Daoy (cell line): ENCODE measurements at regions not wholly inside any gene's neighbourhood (a gene's known extent, or its start where the extent isn't known, plus 50 kb on each side); places are given as distances from the start of the nearest gene placed in this dataset.
"Not testable (repeated sequence)": the region's sequence is repeated elsewhere in the genome, so short reads cannot be mapped to it uniquely, and the experiment has no call there.

ENCODE experiments used
- DNase-seq: peaks from one replicate; pipeline ENCODE4 v3.0.0-alpha.2; 2015; ENCODE audit warnings: low read depth

GRCh38 chr14:25699981-25700380 lies 650.0 kb upstream of the STXBP6 start:
- no peak for DNase-seq

GRCh38 chr14:25698111-25698510 lies 648.2 kb upstream of the STXBP6 start:
- no peak for DNase-seq

DNA sequence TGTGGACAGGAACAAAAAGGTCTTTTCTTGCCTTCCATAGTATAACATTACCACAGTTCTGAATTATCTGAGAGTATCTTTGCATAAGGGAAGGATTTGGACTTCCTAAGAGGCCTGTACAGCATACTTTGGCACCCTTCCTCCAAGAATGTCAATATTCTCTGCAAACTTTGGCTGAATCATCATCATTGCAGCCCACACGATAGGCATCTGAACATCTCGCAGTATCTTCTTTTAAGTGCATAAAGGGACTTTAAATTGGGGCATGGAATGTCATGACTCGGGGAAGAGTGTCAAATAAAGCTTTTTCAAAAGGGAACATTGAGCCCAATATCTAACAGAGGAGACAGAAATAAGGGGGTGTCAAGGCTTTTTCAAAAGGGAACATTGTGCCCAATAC lies 646.2 kb upstream of the STXBP6 start:
- DNase-seq: no peak

GRCh38 chr14:25685004-25685403 lies 635.1 kb upstream of the STXBP6 start:
- DNase-seq: no peak

DNA sequence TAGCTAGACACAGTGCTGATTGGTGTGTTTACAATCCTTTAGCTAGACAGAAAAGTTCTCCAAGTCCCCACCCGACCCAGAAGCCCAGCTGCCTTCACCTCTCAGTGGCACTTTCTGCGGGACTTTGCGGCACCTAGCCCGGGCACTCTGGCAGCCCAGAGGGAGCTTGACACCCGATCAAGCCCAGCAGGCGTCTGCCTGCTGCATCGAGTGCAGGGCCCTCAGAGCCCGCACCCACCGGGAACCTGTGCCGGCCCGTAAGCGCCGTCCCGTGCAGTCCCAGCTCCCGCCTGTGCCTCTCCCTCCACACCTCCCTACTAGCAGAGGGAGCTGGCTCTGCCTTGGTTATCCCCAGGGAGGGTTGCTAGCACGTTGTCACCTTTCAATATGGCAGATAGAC lies 631.0 kb upstream of the STXBP6 start:
- DNase-seq: no peak

DNA sequence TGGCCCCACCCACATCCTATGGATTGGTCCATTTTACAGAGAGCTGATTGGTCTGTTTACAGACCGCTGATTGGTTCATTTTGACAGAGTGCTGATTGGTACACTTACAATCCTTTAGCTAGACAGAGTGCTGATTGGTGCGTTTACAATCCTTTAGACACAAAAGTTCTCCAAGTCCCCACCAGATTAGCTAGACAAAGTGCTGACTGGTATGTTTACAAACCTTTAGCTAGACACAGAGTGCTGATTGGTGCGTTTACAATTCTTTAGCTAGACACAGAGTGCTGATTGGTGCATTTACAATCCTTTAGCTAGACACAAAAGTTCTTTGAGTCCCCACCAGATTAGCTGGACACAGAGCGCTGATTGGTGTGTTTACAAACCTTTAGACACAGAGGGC lies 630.6 kb upstream of the STXBP6 start:
- not testable (repeated sequence) for DNase-seq

- DNase-seq: no peak
Observed at GRCh38 chr14:25677111-25677510, 627.2 kb upstream of the STXBP6 start.

GRCh38 chr14:25667387-25667786 lies 617.4 kb upstream of the STXBP6 start:
- DNase-seq: no peak

DNA sequence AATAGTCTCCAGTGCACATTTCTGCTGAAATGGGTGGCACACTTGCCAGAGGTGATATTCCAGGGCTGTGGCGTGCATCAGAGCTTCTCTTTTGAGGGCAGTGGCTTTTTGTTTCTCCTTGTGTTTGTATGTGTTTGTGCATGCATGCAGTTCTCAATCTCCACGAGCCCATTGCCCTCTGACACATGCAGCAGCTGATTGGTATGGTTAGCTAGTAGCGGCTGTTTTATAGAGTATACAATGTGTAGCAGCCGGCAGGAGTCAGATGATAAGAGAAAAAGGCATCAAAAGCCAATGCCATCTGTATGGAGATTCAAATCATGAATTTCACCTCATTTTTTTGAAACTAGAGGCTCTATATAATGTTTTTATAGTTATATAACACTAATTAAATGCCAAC lies 616.9 kb upstream of the STXBP6 start:
- no peak for DNase-seq

DNA sequence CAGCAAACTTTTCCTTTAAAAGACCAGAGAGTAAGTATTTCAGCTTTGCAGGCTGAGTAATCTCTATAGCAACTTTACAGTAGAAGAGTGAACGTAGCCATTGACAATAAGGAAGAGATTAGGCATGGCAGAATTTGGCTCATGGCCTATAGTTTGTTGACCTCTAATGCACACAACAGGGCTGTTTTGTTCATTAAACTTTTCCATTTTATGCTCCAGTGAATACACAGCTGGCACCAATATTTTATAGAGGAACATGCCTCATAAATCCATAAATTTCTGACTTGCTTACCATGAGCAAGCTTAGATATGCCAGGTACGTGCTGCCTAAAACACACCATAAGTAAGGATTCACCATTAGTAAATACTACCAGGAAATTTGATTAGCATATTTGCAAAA lies 609.0 kb upstream of the STXBP6 start:
- no peak for DNase-seq

DNA sequence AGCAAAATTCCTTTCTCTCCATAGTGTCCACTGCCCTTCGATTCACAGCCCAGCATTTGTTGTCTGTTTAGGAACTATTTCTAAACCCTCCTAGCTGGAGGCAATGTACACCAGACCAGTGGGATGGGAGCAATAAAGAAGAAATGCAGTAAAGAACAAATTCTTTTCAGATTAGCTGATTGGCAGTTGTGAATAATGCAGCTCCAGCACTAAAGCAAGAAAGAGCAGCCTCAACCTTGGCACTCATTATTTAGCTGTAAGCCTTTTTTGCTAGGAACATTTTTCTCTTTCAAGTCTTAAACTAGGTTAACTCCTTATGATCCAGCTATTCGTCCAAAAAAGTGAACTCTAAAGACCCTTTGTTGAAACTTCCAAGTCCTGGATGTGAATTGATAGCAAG lies 580.5 kb upstream of the STXBP6 start:
- no peak for DNase-seq

DNA sequence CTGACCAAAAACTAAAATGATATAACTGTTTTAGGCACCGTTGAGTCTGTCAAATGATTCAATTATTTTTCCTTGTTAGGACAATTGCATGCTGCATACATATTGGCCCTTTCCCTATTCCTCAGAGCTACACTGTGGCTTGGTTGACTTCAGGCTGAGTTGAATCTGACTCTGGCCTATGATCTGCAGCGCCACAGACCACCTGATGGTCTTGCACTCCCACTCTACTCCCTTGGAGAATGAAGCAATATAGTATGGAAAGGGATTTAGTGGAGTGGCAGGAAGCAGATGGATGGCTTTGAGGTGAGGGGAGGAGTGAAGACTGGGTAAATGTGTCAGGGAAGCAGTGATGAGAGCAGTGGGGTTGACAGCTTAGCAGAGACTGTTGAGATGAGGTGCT lies 579.0 kb upstream of the STXBP6 start:
- no peak for DNase-seq

DNA sequence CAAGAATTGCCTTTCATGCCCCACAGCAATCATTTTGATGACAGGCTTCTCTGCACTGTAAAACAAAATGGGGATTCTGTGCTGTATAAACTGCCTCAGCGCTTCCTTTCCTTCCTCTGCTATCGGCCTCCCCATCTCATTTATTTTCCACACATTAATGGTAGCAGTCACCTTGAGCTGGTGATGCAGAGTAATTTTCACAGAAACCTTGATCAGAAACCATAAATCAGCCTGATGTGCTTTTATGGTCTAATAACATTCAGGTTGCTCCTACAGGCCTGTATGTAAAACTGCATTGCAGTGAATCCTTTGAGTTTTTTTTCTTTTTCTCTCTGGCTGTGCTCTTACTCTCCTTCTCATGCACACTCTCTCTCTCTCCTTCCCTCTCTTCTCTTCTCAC lies 578.4 kb upstream of the STXBP6 start:
- no peak for DNase-seq

GRCh38 chr14:25626986-25627385 lies 577.0 kb upstream of the STXBP6 start:
- DNase-seq: no peak

GRCh38 chr14:25622763-25623162 lies 572.8 kb upstream of the STXBP6 start:
- DNase-seq: no peak

GRCh38 chr14:25620515-25620914 lies 570.6 kb upstream of the STXBP6 start:
- DNase-seq: no peak

GRCh38 chr14:25615174-25615573 lies 565.2 kb upstream of the STXBP6 start:
- DNase-seq: no peak

- no peak for DNase-seq
Observed at GRCh38 chr14:25607192-25607591, 557.2 kb upstream of the STXBP6 start.

- DNase-seq: no peak
Observed at GRCh38 chr14:25602106-25602505, 552.2 kb upstream of the STXBP6 start.

GRCh38 chr14:25588751-25589150 lies 538.8 kb upstream of the STXBP6 start:
- no peak for DNase-seq

DNA sequence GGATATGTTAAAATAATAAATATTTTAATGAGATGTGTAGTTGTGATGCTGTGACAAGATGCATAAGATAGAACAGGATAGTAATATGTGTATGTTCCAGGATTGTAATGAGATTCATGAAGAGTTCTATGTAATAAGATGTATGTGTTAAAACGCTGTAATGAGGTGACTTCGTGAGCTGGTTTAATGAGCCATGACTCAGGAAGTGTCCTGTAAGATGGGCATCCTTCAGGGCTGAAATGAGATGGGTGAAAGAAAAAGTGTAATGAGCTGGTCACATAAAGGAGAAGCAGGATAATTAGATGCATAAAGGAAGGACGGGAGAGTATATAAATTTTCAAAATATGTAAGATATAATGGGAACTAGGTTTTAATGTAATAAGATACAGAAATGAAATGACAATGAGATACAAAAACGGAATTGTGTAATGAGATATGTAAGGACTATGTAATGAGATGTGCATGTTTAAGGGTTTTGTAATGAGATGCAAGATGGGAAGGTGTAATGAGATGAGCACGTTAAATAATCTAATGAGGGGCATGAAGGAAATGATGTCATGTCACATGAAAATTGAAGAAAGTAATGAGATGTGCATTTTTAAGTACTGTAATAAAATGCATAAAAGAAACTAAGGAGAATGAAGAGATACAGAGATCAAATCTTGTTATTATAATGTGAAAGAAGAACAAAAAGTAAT lies 524.8 kb upstream of the STXBP6 start:
- no peak for DNase-seq

DNA sequence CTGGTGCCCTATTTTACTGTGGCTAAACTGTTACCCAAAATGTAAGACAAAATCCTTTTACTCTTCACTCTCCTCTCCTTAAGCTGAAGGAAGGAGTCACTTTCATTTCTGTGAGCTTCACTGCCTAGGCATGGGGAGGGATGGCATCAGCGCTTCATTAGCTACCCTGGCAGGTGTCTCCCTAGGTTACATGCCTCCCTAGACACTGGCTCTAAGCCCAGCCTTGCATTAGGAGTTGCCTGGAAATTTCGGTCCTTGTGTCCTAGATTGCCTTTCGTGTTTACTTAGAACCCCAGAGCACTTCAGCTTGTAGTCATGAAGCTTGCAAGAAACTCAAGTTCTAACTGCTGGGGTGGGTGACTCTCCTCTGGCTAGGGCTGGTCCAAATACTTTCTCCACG lies 520.5 kb upstream of the STXBP6 start:
- no peak for DNase-seq

DNA sequence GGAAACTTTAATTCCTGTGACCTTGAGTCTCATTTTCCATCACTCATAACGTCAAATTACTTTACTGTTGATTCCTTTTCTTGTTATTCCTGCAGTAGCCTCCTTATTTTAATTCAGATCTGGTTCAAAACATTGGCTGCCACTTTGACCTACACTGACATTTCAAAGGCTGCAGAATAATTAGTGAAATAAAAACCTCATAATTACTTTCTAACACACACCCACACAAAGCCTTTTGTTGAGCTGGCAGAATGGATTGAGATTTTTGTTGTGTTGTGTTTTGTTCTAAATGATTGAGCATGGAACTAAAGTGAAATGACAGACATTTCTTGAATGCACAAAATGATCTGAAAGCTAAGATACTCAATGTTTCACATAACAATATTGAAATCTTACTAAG lies 507.5 kb upstream of the STXBP6 start:
- DNase-seq: no peak

GRCh38 chr14:25552826-25553225 lies 502.9 kb upstream of the STXBP6 start:
- DNase-seq: no peak
